Frontal cortex (tissue), 3 donors: ENCODE measurements at regions not wholly inside any gene's neighbourhood (a gene's known extent, or its start where the extent isn't known, plus 50 kb on each side); places are given as distances from the start of the nearest gene placed in this dataset.

ENCODE experiments used
- DNase-seq, 2 donors: peaks; one replicate each; pipeline ENCODE4 v3.0.0; 2012; ENCODE audit warnings: low spot score in 2 of 2
- FAIRE-seq: peaks from 2 replicates; lab custom pipeline; 2012; peaks lifted over from hg19 to GRCh38; lab: Jason Lieb, UNC
- donor health status: control.
- donor health status: control.
- donor health status: control.

- FAIRE-seq, result no peak
Observed at GRCh38 chr3:148232389-148232788, 465.3 kb upstream of the AGTR1 start.

GRCh38 chr3:148233403-148233802, 464.3 kb upstream of the AGTR1 start:
- FAIRE-seq, result no peak
- no peak for DNase-seq

More at GRCh38 chr3:148232389-148232788, 465.3 kb upstream of the AGTR1 start:
- DNase-seq, result no peak

- FAIRE-seq (no peak), DNase-seq (no peak)
Observed at GRCh38 chr3:148234536-148234935, 463.2 kb upstream of the AGTR1 start.

- no peak for DNase-seq
- FAIRE-seq, result no peak
Observed at GRCh38 chr3:148235566-148235965, 462.1 kb upstream of the AGTR1 start.

- DNase-seq, result no peak
- FAIRE-seq, result no peak
Observed at GRCh38 chr3:148238421-148238821, 459.3 kb upstream of the AGTR1 start.

- FAIRE-seq, result no peak
- no peak for DNase-seq
Observed at GRCh38 chr3:148240351-148240750, 457.4 kb upstream of the AGTR1 start.

- DNase-seq (no peak), FAIRE-seq (no peak)
Observed at GRCh38 chr3:148243609-148244008, 454.1 kb upstream of the AGTR1 start.

GRCh38 chr3:148246291-148246923, 451.3 kb upstream of the AGTR1 start:
- DNase-seq (no peak), FAIRE-seq (no peak)

- FAIRE-seq (no peak), DNase-seq (no peak)
Observed at GRCh38 chr3:148253713-148254112, 444.0 kb upstream of the AGTR1 start.

- FAIRE-seq (no peak), DNase-seq (no peak)
Observed at GRCh38 chr3:148254402-148254801, 443.3 kb upstream of the AGTR1 start.

- FAIRE-seq (no peak), DNase-seq (no peak)
Observed at GRCh38 chr3:148255981-148256969, 441.4 kb upstream of the AGTR1 start.

- DNase-seq (no peak), FAIRE-seq (no peak)
Observed at GRCh38 chr3:148262980-148263379, 434.7 kb upstream of the AGTR1 start.

- FAIRE-seq (no peak), DNase-seq (no peak)
Observed at GRCh38 chr3:148265841-148266240, 431.9 kb upstream of the AGTR1 start.

- no peak for DNase-seq
- FAIRE-seq, result no peak
Observed at GRCh38 chr3:148266341-148266740, 431.4 kb upstream of the AGTR1 start.

- FAIRE-seq, result peak; percentile 93
- DNase-seq, result peak in 1 of 2 donors; percentile 36
Observed at GRCh38 chr3:148269816-148270215, 427.9 kb upstream of the AGTR1 start.

GRCh38 chr3:148280623-148281242, 417.0 kb upstream of the AGTR1 start:
- no peak for DNase-seq
- no peak for FAIRE-seq

GRCh38 chr3:148289159-148289558, 408.5 kb upstream of the AGTR1 start:
- no peak for FAIRE-seq
- no peak for DNase-seq

- peak; percentile 15 for FAIRE-seq
- DNase-seq, result no peak
Observed at GRCh38 chr3:148297013-148297412, 400.7 kb upstream of the AGTR1 start.

GRCh38 chr3:148307443-148307843, 390.3 kb upstream of the AGTR1 start:
- FAIRE-seq (no peak), DNase-seq (no peak)

- DNase-seq (no peak), FAIRE-seq (no peak)
Observed at GRCh38 chr3:148309390-148310035, 388.2 kb upstream of the AGTR1 start.
